ENCODE measurements at regions not wholly inside any gene's neighbourhood (a gene's known extent, or its start where the extent isn't known, plus 50 kb on each side); places are given as distances from the start of the nearest gene placed in this dataset.

DNA sequence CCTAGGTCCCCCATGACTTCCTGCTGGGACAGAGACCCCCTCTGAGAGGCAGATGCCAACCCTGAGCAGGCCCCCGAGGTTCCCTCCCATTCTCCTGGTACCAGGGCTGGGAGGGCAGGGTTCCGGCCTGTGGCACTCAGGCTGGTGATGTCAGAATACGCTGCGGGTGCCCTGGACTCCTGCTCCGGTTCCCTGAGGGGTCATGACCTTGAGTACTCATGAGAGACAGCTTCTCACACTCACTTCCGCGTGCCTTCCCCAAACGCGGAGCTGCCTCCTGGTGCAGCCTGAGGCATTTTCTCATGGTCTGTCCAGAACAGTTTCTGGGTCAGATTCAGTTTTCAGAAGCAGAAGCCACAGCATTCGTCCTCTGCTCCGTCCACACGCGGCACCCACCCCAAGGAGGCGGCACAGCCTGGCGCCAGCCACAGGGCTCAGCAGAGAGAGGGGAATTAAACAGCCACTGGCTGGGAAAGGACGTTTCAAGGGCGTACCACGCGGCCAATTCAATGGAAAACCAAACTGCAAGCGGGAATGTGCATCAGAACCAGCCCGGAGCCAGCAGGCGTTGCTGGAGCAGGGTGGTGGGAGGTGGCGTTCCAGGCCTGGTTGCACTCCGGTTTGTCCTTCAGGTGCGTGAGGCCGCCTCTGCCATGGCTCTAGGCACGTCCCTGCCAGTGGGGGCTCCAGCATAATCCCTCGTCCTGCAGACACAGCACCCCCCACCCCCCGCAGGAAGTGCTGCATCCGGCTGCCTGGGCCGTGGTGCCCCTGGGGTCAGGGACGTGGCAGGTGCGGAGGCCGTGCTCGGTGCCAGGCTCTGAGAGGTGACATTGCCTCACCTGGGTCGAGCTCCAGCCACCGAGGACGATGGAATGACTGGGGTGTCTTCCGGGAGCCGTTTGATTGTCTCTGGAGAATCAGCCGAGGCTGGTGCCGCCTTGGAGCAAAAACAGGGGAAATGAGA is 58.3 kb upstream of the BHLHE23 start:
- in situ Hi-C loops (cut with MboI) = no loop called here
- Histone ChIP-seq H3K36me3 (ENCODE audit: control insufficient read depth, insufficient read depth, low read length) (no peaks in the 10 kb centered on the region), H3K9me3 (replicated peaks; ENCODE audit: control insufficient read depth, insufficient read depth, low read depth, low read length) (no peaks in the 10 kb centered on the region), H3K79me2 (ENCODE audit: control insufficient read depth, insufficient read depth, low read length) (no peaks in the 10 kb centered on the region), H4K20me1 (replicated peaks; ENCODE audit: control insufficient read depth, insufficient read depth, low read length) (peaks cover 20% of the 10 kb centered on the region), H3K9ac (ENCODE audit: insufficient read depth in 1 of 2, low read depth in 2 of 2, low read length in 2 of 2) (no peak overlapping the region), H3K4me1 (replicated peaks in 1 of 2; ENCODE audit: control insufficient read depth in 2 of 2, insufficient read depth in 2 of 2, low read length in 2 of 2) (peaks cover 0 to 8% of the 10 kb centered on the region in 2 experiments; a peak in 1 of 5 replicates), H2AFZ (ENCODE audit: low read depth, low read length) (no peak overlapping the region), H3K4me2 (ENCODE audit: insufficient read depth, low read length) (no peak overlapping the region), H3K27me3 (ENCODE audit: control insufficient read depth in 2 of 2, insufficient read depth in 2 of 2, low read length in 2 of 2) (peaks cover 26 to 74% of the 10 kb centered on the region in 2 experiments), H3K27ac (ENCODE audit: extremely low read depth, low read depth, low read length) (no peak overlapping the region), H3K9me1 (ENCODE audit: control insufficient read depth, insufficient read depth, low read length) (no peaks in the 10 kb centered on the region), H3K4me3 (no peak overlapping the region)
- ChIA-PET CTCF (ENCODE audit: low intra/inter-chr PET ratio) (no interaction called here), POLR2A (no interaction called here)
- FAIRE-seq = no peak
- DNase-seq (ENCODE audit: extremely low read depth in 1 of 4, low spot score in 3 of 4) = no peak
- WGBS (ENCODE audit: insufficient coverage, low coverage, missing lambda C conversion rate) = 12% methylated on average over 39 of the region's 42 CpGs
- intact Hi-C loops (cut with micrococcal nuclease) = no loop called here
- ATAC-seq = no peak
- no TSS peak for BruUV-seq (replicated peaks)
- no peak for TF ChIP-seq RBM39 (optimal IDR thresholded peaks at IDR 0.05; ENCODE audit: low read depth, low read length)
- TF ChIP-seq, protein P1, sequence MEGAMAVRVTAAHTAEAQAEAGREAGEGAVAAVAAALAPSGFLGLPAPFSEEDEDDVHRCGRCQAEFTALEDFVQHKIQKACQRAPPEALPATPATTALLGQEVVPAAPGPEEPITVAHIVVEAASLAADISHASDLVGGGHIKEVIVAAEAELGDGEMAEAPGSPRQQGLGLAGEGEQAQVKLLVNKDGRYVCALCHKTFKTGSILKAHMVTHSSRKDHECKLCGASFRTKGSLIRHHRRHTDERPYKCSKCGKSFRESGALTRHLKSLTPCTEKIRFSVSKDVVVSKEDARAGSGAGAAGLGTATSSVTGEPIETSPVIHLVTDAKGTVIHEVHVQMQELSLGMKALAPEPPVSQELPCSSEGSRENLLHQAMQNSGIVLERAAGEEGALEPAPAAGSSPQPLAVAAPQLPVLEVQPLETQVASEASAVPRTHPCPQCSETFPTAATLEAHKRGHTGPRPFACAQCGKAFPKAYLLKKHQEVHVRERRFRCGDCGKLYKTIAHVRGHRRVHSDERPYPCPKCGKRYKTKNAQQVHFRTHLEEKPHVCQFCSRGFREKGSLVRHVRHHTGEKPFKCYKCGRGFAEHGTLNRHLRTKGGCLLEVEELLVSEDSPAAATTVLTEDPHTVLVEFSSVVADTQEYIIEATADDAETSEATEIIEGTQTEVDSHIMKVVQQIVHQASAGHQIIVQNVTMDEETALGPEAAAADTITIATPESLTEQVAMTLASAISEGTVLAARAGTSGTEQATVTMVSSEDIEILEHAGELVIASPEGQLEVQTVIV (CRISPR knock-in tag; IDR thresholded peaks at IDR 0.05; ENCODE audit: borderline replicate concordance) = no peak
- no peak for TF ChIP-seq SOX6 (IDR thresholded peaks at IDR 0.05)
- TF ChIP-seq HMGN3 (IDR thresholded peaks at IDR 0.05; ENCODE audit: borderline replicate concordance, extremely low read depth, insufficient read length, low read depth, low read length) = no peak
- no peak for TF ChIP-seq ETV5 (CRISPR knock-in tag; IDR thresholded peaks at IDR 0.05; ENCODE audit: low read depth)
- TF ChIP-seq TARDBP (IDR thresholded peaks at IDR 0.05) = no peak
- no peak for TF ChIP-seq NCOA6 (IDR thresholded peaks at IDR 0.05)
- TF ChIP-seq RFX7 (CRISPR knock-in tag; IDR thresholded peaks at IDR 0.05) = no peak
- TF ChIP-seq, protein P2, sequence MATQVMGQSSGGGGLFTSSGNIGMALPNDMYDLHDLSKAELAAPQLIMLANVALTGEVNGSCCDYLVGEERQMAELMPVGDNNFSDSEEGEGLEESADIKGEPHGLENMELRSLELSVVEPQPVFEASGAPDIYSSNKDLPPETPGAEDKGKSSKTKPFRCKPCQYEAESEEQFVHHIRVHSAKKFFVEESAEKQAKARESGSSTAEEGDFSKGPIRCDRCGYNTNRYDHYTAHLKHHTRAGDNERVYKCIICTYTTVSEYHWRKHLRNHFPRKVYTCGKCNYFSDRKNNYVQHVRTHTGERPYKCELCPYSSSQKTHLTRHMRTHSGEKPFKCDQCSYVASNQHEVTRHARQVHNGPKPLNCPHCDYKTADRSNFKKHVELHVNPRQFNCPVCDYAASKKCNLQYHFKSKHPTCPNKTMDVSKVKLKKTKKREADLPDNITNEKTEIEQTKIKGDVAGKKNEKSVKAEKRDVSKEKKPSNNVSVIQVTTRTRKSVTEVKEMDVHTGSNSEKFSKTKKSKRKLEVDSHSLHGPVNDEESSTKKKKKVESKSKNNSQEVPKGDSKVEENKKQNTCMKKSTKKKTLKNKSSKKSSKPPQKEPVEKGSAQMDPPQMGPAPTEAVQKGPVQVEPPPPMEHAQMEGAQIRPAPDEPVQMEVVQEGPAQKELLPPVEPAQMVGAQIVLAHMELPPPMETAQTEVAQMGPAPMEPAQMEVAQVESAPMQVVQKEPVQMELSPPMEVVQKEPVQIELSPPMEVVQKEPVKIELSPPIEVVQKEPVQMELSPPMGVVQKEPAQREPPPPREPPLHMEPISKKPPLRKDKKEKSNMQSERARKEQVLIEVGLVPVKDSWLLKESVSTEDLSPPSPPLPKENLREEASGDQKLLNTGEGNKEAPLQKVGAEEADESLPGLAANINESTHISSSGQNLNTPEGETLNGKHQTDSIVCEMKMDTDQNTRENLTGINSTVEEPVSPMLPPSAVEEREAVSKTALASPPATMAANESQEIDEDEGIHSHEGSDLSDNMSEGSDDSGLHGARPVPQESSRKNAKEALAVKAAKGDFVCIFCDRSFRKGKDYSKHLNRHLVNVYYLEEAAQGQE (IDR thresholded peaks at IDR 0.05; ENCODE audit: borderline replicate concordance) = no peak
- TF ChIP-seq, protein P2 (CRISPR knock-in tag; IDR thresholded peaks at IDR 0.05; ENCODE audit: low read depth) = no peak
- no peak for TF ChIP-seq ZNF431 (CRISPR knock-in tag; IDR thresholded peaks at IDR 0.05)
- no peak for TF ChIP-seq ZNF146 (CRISPR knock-in tag; IDR thresholded peaks at IDR 0.05; ENCODE audit: unreplicated experiment)
- TF ChIP-seq HMG20A (CRISPR knock-in tag; conservative IDR thresholded peaks at IDR 0.05) = no peak

Data from K562 (cell line).